SK-N-MC (cell line): ENCODE measurements at regions not wholly inside any gene's neighbourhood (a gene's known extent, or its start where the extent isn't known, plus 50 kb on each side); places are given as distances from the start of the nearest gene placed in this dataset.
A peak's percentile ranks its signal among the peaks of the same experiment; 100 is the strongest.

Experiments
- DNase-seq: peaks from one replicate; pipeline ENCODE4 v3.0.0-alpha.2; 2011; ENCODE audit warnings: low read depth, low spot score
- H3K27ac ChIP-seq: fragments of 200-600 bp; sonication (generic); 2 replicates; pipeline ENCODE4 v1.5.1; 2016; ENCODE audit warnings: mixed run types
- H3K36me3 ChIP-seq: fragments of 200-600 bp; sonication (generic); 2 replicates; pipeline ENCODE4 v1.6.1; 2017; ENCODE audit warnings: antibody characterized with exemption, low read length, mixed read lengths; ENCODE audit not compliant: insufficient read depth
- H3K4me3 ChIP-seq: fragments of 200-600 bp; sonication (generic); 2 replicates; pipeline ENCODE4 v1.5.1; 2016
- H3K9ac ChIP-seq: fragments of 200-600 bp; sonication (generic); 2 replicates; pipeline ENCODE4 v1.8.0; 2017; ENCODE audit warnings: mixed run types, mixed read lengths; ENCODE audit not compliant: insufficient read length
- H3K9me3 ChIP-seq: fragments of 200-600 bp; sonication (generic); 2 replicates; pipeline ENCODE4 v1.6.1; 2017; ENCODE audit warnings: low read depth, mild to moderate bottlenecking, antibody characterized with exemption, low read length, moderate library complexity, mixed read lengths
- EZH2 ChIP-seq: fragments of 200-600 bp; sonication (generic); IDR thresholded peaks from one replicate; pipeline ENCODE4 v1.6.1; 2017; ENCODE audit warnings: antibody characterized with exemption
- FOXP2 ChIP-seq: optimal IDR thresholded peaks from 2 replicates; pipeline ENCODE3; 2011; ENCODE audit warnings: mild to moderate bottlenecking, moderate library complexity; ENCODE audit not compliant: insufficient read depth; ENCODE audit errors: extremely low read length, control extremely low read depth
- POLR2AphosphoS5 ChIP-seq: IDR thresholded peaks from 2 replicates; pipeline ENCODE4 v1.6.1; 2012; ENCODE audit warnings: mild to moderate bottlenecking, low read depth, low read length, borderline replicate concordance

GRCh38 chr6:11868392-11868791 lies 89.8 kb upstream of the ADTRP start:
- TF ChIP-seq FOXP2 = no peak
- TF ChIP-seq POLR2AphosphoS5 = no peak
- no peak for TF ChIP-seq EZH2
- no peaks in the 10 kb centered on the region for H3K9me3 ChIP-seq
- no peak overlapping the region for H3K27ac ChIP-seq
- no peaks in the 10 kb centered on the region for H3K36me3 ChIP-seq
- no peak for DNase-seq
- H3K4me3 ChIP-seq = no peak overlapping the region
- no peak overlapping the region for H3K9ac ChIP-seq

GRCh38 chr6:11865680-11866300 lies 87.2 kb upstream of the ADTRP start:
- H3K9ac ChIP-seq = no peak overlapping the region
- H3K27ac ChIP-seq = no peak overlapping the region
- DNase-seq = no peak
- H3K9me3 ChIP-seq = no peaks in the 10 kb centered on the region
- no peak overlapping the region for H3K4me3 ChIP-seq
- no peak for TF ChIP-seq POLR2AphosphoS5
- no peak for TF ChIP-seq EZH2
- TF ChIP-seq FOXP2 = no peak
- no peaks in the 10 kb centered on the region for H3K36me3 ChIP-seq

DNA sequence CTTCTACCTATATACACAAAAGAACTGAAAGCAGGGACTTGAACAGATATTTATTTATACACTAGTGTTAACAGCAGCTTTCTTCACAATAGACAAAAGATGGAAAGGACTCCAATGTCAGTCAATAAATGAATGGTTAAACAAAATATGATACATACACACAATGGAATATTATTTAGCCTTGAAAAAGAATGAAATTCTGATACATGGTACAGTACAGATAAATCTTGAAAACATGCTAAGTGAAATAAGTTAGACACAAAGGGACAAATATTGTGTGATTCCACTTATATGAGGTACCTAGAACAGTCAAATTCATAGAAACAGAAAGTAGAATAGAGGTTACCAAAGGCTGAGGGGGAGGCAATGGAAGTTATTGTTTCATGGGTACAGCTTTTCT lies 79.8 kb upstream of the ADTRP start:
- DNase-seq = no peak
- TF ChIP-seq EZH2 (no peak), FOXP2 (no peak), POLR2AphosphoS5 (no peak)
- no peak overlapping the region for H3K4me3 ChIP-seq
- H3K36me3 ChIP-seq = no peaks in the 10 kb centered on the region
- H3K27ac ChIP-seq = no peak overlapping the region
- no peak overlapping the region for H3K9ac ChIP-seq
- H3K9me3 ChIP-seq = no peaks in the 10 kb centered on the region

- H3K36me3 ChIP-seq = no peaks in the 10 kb centered on the region
- H3K9ac ChIP-seq = no peak overlapping the region
- no peaks in the 10 kb centered on the region for H3K9me3 ChIP-seq
- no peak overlapping the region for H3K4me3 ChIP-seq
- peak; percentile 14 for DNase-seq
- H3K27ac ChIP-seq = no peak overlapping the region
- TF ChIP-seq EZH2 (no peak), POLR2AphosphoS5 (no peak), FOXP2 (no peak)
Measured at GRCh38 chr6:11855743-11856142, 77.1 kb upstream of the ADTRP start.

DNA sequence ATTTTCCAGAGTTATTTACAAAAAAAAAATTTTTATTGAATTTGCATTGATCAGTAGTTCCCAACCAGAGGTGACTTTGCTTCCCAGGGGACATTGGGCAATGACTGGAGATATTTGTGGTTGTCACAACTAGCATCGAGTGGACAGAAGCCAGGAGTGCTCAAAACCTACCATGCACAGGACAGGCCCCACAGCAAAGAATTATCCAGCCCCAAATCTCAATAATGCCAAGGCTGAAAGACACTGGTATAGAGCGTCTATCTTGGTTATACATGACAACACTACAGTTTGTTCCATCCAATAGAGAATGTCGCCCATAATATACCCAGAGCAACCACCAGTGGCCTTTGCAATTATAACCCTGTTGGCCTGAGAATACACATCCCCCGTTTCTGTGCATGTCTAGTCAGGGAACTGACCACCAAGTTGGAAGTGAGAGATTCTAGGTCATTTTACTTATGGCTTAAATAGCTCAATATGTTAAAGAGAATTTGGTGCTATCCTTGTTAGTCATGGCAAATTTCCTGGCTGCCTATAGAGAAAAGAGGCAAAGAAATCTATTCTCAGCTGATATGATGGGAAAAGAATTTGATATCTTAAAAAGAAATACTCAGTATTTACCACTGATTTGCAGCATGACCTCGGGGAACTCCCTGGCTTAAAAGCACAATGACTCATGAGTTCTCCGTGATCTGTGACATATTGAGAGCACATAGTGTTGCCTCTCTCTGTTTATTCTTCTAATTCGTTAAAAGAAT lies 76.0 kb upstream of the ADTRP start:
- H3K27ac ChIP-seq = no peak overlapping the region
- no peak for DNase-seq

GRCh38 chr6:11853678-11854407 lies 75.2 kb upstream of the ADTRP start:
- Histone ChIP-seq H3K9me3 (no peaks in the 10 kb centered on the region), H3K36me3 (no peaks in the 10 kb centered on the region), H3K9ac (no peak overlapping the region), H3K27ac (no peak overlapping the region), H3K4me3 (no peak overlapping the region)
- TF ChIP-seq FOXP2 = no peak
- TF ChIP-seq POLR2AphosphoS5 = no peak
- TF ChIP-seq EZH2 = no peak
- DNase-seq = no peak

More for the DNA sequence above, 76.0 kb upstream of the ADTRP start:
- Histone ChIP-seq H3K9me3 (no peaks in the 10 kb centered on the region), H3K36me3 (no peaks in the 10 kb centered on the region), H3K9ac (no peak overlapping the region), H3K4me3 (no peak overlapping the region)
- TF ChIP-seq EZH2 (no peak), POLR2AphosphoS5 (no peak), FOXP2 (no peak)

- Histone ChIP-seq H3K9ac (no peak overlapping the region), H3K27ac (no peak overlapping the region), H3K9me3 (no peaks in the 10 kb centered on the region), H3K4me3 (no peak overlapping the region), H3K36me3 (no peaks in the 10 kb centered on the region)
- DNase-seq = no peak
- no peak for TF ChIP-seq EZH2
- no peak for TF ChIP-seq FOXP2
- no peak for TF ChIP-seq POLR2AphosphoS5
Measured at GRCh38 chr6:11852061-11852651, 73.6 kb upstream of the ADTRP start.

- H3K27ac ChIP-seq = no peak overlapping the region
- no peak for DNase-seq
- no peak overlapping the region for H3K4me3 ChIP-seq
- H3K9me3 ChIP-seq = no peaks in the 10 kb centered on the region
- no peaks in the 10 kb centered on the region for H3K36me3 ChIP-seq
- H3K9ac ChIP-seq = no peak overlapping the region
- TF ChIP-seq FOXP2 = no peak
- TF ChIP-seq EZH2 = no peak
- TF ChIP-seq POLR2AphosphoS5 = no peak
Measured at GRCh38 chr6:11851387-11851786, 72.8 kb upstream of the ADTRP start.
